Lower leg skin (tissue), 3 donors: ENCODE measurements at regions not wholly inside any gene's neighbourhood (a gene's known extent, or its start where the extent isn't known, plus 50 kb on each side); places are given as distances from the start of the nearest gene placed in this dataset.

Source experiments
- POLR2A ChIP-seq, 2 donors: fragments of 450-650 bp; IDR thresholded peaks; one replicate each; pipeline ENCODE4 v1.6.1; 2016 to 2017; ENCODE audit warnings: antibody characterized with exemption in 2 of 2, mild to moderate bottlenecking in 1 of 2, moderate library complexity in 1 of 2
- TF ChIP-seq, protein P1 (sequence below), 3 donors: fragments of 450-650 bp; IDR thresholded peaks; one replicate each; pipeline ENCODE4 v1.5.1; 2016; ENCODE audit warnings: antibody characterized with exemption in 3 of 3, mild to moderate bottlenecking in 3 of 3, moderate library complexity in 2 of 3

DNA sequence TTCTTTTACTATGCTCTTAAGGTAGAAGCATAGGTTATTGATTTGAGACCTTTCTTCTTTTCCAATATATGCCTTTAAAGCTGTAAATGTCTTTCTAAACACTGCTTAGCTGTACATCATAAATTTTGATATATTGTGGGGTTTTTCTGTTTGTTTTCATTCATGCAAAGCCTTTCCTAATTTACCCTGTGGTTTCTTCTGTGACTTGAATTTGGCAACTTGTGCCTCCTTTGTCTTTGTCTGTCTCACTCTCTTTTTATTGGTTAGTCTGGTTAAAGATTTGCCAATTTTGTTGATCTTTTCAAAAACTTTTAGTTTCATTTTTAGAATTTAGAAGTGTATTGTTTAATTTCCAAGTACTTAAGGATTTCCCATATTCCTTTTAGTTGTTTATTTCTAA lies 343.1 kb downstream of the OXSM start:
- no peak for TF ChIP-seq POLR2A (IDR thresholded peaks at IDR 0.05)
- TF ChIP-seq, protein P1, sequence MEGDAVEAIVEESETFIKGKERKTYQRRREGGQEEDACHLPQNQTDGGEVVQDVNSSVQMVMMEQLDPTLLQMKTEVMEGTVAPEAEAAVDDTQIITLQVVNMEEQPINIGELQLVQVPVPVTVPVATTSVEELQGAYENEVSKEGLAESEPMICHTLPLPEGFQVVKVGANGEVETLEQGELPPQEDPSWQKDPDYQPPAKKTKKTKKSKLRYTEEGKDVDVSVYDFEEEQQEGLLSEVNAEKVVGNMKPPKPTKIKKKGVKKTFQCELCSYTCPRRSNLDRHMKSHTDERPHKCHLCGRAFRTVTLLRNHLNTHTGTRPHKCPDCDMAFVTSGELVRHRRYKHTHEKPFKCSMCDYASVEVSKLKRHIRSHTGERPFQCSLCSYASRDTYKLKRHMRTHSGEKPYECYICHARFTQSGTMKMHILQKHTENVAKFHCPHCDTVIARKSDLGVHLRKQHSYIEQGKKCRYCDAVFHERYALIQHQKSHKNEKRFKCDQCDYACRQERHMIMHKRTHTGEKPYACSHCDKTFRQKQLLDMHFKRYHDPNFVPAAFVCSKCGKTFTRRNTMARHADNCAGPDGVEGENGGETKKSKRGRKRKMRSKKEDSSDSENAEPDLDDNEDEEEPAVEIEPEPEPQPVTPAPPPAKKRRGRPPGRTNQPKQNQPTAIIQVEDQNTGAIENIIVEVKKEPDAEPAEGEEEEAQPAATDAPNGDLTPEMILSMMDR (IDR thresholded peaks at IDR 0.05): no peak
